LoVo (cell line): ENCODE measurements at regions not wholly inside any gene's neighbourhood (a gene's known extent, or its start where the extent isn't known, plus 50 kb on each side); places are given as distances from the start of the nearest gene placed in this dataset.

Experiments used
- DNase-seq: peaks from one replicate; pipeline ENCODE4 v3.0.0-alpha.2; 2016; ENCODE audit warnings: low spot score

DNA sequence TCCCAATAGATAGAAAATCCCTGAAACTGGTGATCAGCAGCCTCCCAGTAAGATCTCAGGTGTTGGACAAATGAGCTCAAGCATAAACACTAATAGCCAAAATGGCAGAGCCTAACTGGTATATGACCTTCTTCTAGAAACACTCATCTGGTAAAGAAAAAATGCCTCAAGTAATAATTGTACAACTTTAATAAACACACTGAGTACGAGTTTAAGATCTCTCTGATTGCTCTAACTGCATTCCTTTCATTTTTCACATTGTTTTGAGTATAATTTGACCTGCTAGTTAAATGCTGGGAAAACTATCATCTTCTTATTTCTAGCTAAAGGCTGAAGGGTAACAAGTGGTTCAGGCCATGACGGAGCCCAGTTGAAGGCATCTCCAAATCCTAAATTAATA is 2009.5 kb upstream of the PCDH20 start:
- DNase-seq = no peak

DNA sequence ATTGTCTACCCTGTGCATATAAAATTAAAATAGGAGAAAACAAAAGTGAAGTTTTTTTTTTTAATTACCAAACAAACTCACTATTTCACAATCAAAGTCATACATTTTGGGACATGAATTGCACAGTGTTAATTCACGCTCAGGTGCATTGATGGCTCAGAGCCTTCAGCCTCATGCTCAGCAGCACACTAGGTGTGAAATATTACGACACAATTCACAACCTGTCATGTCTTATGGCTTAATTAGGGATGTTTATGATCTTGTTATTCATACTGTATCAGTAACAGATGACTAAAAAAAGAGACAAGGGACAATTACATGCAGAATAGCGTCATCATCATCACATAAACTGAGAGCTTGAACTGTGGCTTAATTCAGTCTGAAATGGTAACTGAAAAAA is 2005.5 kb upstream of the PCDH20 start:
- DNase-seq = no peak

DNA sequence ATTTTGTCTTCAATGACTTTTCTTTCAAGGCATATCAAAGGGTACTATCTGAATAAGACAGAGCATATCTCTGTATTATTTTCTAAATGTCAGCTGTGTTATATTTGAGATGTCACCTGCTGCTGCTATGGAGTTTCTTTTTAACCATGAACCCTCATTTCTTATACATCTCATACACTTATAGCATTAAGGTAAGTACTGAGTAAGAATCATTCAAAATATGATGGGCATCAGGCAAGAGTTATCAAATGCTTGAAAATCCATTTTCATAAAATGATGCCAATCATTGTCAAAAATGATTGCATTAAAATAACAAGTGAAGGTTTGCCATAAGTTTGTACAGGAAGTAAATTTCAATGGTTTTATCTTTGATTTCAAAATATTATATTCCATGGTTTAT is 2005.0 kb upstream of the PCDH20 start:
- DNase-seq = no peak

DNA sequence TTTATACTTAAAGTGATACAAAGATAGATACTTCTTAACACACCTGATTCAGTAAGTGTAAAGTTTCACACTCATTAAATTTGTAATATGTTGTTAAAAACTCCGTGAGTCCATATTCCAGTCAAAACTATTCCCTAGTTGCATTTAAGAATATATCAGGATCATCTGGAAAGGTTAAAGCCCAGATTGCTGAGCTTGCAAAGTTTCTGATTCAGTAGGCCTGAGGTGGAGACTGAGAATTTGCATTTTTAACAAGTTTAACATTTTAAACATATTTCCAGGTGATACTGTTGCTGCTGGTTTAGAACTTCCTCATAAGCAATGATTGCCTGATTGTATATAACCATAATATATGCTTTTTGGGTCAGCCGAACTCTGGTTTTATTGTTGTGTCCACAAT is 1998.6 kb upstream of the PCDH20 start:
- no peak for DNase-seq

DNA sequence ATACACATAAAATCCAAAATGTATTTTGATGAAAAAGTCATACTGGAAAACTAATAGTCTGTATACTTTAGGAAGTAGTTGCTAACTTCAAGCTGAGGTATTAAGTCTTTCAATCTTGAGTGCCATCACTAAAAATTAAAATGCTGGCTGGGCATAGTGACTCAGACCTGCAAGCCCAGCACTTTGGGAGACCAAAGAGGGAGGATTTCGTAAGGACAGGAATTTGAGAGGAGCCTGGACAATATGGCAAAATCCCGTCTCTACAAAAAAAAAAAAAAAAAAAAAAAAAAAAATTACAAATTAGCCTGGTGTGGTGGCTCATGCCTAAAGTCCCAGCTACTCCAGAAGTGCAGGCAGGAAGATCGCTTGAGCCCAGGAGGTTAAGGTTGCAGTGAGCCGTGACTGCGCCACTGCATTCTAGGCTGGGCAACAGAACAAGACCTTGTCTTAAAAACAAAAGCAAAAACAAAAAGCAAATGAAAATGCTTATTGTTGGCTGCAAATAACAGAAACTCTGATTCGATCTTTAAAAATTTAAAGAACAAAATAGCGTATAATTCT is 1994.2 kb upstream of the PCDH20 start:
- DNase-seq = no peak

DNA sequence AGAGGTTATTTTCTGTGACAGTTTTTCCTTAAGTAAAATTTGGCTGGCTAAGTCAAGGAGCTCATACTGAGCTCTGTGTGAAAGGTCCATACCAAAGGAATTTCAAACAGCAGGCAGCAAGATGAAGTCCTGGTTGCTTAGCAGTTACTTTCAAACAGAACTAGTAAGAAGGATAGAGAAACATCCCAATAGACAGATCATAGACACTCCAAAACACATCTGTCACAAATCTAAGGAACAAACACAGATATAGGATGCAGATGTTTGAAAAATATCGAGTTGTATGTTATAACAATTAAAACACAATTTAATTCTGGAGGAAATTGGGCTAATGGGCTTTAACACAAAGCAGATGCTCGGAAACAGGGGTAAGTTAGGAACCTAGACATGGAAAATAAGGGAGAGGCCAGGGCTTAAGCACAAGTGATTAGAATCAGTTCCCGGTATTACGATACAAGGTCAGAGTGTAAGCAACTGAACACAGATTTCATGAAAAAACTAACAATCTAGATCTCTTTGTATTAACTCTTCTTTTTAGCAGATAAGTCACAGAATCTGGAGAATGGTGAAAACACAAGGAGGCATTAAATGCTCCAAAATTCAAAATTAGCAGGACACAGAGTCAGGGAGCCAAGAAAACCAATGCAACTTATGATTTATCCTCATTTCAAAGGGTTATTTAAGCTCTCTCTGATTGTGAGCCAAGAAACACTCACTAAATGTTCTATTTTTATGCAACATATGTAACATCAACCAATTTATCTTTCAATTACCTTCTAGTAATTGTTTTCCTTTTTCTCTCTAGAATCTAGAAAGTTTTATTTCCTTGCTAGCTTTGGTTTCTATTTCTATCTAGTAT is 1992.9 kb upstream of the PCDH20 start:
- no peak for DNase-seq

DNA sequence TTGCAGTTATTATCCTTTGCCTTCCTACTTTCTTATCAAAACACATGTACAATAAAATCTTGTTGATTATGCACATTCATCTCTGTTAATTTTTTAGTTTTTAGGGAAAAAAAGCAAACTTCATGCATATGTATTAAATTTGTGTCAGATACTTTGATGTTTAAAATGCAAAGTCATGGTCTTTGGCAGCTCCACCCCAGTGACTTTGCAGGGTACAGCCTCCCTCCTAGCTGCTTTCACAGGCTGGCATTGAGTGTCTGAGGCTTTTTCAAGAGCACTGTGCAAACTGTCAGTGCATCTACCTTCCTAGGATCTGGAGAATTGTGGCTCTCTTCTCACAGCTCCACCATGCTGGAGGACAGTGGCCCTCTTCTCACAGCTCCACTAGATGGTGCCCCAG is 1988.1 kb upstream of the PCDH20 start:
- no peak for DNase-seq

DNA sequence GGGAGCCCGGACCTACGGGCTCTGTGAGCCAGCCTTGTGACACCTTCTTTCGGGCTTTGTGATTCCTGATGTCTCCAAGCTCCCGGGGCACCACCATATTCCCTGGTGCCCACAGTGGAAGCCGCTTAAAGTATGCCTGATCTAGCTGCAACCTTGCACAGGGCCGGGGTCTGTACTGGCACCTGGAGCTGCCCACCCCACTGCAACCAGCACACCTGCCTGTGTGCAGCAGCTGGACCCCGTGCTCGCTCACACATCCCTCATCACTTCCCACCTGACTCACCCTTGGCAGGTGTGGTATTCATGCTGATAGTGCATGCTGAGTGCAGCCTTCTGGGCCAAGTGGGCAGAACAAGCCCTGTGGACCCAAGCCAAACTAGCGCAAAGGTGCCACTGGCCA is 1981.1 kb upstream of the PCDH20 start:
- DNase-seq = no peak

DNA sequence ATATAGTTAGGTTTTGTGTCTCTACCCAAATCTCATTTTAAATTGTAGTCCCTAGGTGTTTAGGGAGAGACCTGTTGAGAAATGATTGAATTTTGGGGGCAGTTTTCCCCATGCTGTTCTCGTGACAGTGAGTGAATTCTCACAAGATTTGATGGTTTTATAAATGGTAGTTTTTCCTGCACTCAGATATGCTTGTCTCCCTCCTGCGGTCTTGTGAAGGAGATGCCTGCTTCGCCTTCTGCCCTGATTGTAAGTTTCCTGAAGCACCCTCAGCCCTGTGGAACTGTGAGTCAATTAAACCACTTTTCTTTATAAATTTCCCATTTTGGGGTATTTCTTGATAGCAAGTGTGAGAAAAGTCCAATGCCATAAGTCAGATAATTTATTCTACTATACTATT is 1977.5 kb upstream of the PCDH20 start:
- no peak for DNase-seq

DNA sequence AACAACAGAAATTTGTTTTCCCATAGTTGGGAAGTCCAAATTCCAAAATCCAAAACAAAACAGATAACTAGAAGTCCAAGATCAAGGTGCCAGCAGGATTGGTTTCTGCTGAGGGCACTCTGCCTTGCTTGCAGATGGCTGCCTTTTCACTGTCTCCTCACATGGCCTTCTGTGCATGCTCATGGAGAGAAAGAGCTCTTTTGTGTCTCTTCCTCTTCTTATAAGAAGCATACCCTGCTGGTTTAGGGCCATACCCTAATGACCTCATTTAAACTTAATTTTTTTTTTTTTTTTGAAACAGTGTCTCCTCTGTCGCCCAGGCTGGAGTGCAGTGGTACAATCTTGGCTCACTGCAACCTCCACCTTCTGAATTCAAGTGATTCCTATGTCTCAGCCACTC is 1974.1 kb upstream of the PCDH20 start:
- DNase-seq = no peak

DNA sequence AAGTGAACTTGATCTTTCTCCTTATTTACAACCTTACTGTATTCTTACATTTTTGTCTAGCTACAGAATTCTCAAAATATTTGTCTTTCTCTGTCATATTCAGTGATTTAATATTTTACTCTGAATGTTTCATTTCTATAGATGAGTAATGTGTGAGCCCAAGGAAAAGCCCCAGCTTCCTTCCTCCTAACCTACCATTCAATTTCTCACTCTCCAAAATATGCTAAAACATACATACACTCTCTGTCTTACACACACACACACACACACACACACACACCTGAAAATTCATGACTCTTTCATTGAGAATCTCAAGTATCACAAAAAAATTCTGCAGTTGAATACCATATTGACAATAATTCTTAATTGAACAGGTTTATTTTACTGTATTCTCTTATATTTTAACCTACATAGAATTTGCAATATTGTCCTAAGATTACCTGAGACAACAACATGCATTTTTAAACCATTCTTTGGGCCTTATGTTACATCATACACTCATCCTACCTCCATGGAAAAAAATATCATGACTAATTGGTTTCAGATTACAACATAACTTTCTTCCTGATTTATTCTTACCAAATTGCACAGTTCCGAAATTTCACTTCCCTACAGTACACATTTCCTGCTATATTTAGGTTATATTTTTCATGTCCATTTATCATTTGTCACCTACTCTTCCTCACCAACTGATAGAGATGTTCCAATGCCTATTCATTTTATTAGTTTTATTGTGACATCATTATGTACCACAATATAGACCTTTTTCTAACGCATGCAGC is 1965.6 kb upstream of the PCDH20 start:
- DNase-seq = no peak

DNA sequence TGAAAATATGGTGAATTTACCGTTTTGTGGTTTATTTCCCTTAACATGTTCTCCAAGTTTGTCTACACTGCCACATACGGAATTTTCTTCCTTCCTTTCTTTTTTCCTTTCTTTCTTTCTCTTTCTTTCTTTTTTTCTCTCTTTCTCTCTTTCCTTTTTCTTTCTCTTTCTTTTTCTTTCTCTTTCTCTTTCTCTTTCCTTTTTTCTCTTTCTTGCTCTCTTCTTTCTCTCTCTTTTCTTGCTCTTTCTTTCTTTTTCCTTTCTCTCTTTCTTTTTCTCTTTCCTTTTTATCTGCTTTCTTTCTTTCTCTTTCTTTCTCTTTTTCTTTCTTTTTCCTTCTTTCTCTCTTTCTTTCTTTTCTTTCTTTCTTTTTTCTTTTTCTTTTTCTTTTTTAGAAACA is 1962.3 kb upstream of the PCDH20 start:
- DNase-seq = no peak

DNA sequence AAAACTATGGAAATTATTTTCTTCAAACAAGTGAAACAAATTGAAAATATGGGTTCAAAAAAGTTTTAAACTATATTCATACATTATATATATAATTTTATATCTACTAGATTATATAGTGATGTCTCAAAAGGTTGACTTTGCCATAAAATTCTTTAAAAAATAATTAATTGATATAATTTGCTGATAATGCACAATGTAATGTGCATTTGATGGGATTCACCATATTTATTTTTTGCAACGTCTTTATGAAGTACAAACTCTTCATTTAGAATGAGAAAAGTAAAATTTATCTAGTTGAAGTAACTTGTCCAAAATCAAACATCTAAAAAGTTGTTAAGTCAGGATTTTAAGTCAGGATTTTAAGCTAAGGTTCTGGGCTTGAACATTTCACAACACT is 1954.5 kb upstream of the PCDH20 start:
- no peak for DNase-seq

DNA sequence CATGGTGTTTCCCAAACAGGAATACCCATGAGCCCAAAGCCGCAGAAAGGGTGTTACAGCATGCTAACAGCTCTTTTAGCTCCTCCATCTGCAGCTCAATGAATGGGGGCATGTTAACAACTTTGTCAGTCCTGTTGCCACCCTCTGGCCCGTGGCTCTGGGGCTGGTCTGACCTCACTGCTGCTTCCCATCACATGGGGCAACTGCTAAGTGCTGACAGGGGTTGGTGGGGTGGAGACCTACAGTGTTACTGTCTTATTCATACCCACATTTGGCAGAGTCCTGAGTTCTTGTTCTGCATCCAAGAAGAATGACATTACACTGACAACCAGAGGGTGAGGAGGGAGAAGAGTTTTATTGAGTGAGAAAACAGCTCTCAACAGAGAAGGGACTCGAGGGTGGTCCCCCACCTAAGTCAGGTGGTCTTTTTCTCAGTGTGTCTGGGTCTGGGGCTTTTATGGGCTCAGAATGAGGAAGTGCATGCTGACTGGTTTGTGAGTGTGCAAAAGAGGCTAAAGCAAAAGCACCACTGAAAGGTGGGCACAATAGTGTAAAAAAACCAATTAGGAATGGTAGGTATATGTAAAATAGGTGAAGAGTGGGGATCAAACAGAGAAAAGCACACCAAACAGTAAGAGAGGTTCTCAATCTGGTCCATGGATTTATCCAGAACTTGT is 1952.0 kb upstream of the PCDH20 start:
- no peak for DNase-seq

DNA sequence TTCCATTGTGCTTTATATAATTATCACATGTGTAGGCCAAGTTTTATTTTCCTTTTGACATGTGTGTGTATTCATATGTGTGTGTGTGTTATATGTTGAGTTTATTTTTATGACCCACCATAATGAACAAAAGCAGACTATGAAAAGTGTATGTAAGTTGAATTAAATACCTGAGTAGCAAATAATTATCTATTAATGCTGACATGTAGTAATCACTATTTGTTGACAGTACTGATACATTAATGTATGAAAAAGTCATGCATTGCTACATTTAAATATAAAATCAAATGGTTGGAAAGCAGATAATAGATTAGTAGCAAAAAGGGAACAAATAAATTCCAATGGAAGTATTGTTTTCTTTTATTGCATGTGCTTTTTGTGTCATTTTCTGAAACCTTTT is 1948.5 kb upstream of the PCDH20 start:
- DNase-seq = no peak

DNA sequence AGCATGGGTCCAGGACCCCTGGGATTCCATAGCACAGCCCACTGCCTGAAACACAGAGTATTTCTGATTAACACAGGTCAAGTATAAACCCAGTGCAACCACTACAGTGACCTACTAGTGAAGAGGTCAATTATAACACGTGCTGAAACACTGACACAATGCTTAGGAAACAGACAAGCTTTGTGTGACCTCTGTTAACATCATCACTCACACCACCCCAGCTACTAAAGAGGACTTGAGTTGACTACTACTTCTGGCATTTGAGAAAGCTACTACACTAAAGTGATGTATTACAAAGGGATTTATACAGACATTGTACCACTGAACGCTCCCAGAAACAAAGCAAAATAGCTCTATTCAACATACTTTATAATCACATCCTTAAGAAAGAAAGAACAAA is 1935.9 kb upstream of the PCDH20 start:
- DNase-seq = no peak

DNA sequence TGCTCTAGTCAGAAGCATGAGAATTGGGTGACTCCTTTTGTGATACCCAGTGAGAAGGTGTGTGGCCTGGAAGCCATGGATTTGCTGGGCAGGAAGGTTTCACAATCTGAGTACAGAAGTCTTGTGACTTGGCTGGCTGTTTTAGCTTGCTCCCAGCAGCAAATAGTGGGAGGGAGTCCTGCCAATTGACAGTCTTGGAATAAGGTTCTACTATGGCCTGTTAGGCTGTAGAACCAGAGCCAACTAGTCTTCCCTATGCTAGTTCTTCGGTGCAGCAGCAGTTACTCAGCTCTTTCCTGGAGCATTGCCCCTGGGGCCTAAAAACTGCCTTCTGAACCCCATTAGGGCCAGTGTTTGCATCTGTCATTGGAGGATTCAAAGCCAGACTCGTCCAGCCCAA is 1935.4 kb upstream of the PCDH20 start:
- DNase-seq = no peak

DNA sequence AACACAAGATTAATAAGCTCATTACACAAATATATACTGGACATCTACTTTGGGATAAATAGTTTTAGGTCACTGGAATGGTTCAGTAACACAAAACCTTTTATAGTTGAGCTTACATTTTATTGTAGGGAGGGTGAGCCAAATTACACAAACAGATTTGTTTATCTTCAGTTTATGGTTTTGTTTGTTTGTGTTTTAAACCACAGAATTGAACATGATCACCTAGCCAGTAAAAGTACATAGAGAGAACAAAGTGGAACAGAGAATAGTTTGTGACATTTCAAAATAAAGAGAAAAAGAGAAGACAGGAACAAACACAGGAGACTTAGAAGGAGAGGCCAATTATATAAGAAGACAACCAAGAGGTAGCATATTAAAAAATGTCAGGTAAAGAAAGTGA is 1930.2 kb upstream of the PCDH20 start:
- DNase-seq = no peak

DNA sequence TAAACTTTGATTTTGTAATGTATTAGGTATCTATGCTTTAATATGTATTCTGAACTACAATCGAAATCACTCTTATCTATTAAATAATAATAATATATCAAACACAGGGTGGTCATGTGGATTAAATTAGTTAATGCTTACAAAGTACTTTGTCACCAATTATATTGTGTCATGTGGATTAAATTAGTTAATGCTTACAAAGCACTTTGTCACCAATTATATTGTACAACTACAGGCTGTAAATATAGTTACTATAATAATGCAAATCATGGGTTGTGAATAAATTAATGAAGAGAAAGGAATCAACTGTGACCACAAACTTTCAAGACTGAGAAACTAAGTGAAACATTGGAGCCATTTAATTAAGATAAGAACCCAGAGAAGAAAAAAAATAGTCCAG is 1929.1 kb upstream of the PCDH20 start:
- no peak for DNase-seq

DNA sequence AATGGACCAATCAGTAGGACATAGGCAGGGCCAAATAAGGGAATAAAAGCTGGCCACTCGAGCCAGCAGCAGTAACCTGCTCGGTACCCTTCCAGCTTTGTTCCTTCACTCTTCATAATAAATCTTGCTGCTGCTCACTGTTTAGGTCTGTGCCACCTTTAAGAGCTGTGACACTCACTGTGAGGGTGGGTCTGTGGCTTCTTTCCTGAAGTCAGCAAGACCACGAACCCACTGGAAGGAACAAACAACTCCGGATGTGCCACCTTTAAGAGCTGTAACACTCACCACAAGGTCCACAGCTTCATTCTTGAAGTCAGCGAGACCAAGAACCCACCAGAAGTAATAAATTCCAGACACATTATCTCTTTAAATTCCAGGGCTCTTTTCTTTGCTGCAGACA is 1922.3 kb upstream of the PCDH20 start:
- no peak for DNase-seq

DNA sequence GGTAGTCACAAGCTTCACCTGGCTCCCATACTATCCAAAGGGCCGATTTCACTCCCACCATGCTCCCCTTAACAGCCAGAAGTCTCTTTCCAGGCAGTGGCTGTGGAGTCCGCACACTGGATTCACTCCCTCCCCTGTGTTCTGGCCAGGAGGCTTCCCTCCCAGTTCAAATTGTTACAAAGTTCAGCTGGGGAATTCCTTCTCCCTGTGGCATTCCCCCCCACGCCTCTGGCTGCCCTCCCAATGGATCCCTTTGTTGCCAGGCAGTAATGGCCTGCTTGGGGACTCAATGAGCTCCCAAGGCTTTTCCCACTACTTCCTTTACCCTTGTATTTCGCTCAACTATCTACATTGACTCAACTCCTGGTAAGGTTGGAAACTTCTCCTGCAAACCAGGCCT is 1921.4 kb upstream of the PCDH20 start:
- DNase-seq = no peak

DNA sequence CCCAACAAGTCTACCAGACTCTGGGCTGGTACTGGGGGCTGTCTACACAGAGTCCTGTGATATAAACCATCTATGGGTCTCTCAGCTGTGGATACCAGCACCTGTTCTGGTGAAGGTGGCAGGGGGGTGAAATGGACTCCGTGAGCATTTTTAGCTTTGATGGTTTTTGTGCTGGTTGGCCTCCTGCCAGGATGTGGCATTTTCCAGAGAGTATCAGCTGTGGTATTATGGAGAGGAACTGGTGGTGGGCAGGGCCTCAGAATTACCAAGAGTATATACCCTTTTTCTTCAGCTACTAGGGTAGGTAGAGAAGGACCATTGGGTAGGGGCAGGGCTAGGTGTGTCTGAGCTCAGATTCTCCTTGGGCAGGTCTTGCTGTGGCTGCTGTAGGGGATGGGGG is 1920.9 kb upstream of the PCDH20 start:
- no peak for DNase-seq

DNA sequence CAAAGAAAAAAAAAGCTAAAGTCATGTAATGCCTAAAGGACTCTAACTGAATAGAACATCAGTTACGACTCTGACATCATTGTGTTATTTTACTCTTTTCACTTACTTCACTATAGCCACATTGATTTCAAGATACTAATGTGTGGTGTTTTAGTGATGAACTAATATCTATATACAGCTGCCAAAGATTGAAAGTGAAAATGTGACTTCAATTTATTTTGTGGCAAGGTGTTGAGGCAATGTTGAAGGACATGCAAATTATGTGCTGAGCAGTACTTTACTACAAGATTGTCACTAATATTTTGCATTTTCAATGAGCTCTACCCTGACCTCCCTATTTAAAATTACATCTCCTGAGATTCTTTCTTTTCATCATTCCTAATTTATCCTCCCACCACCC is 1911.9 kb upstream of the PCDH20 start:
- DNase-seq = no peak
